AG10803 (cell line): ENCODE measurements at regions not wholly inside any gene's neighbourhood (a gene's known extent, or its start where the extent isn't known, plus 50 kb on each side); places are given as distances from the start of the nearest gene placed in this dataset.

ENCODE experiments used
- DNase-seq: peaks from one replicate; pipeline ENCODE4 v3.0.0; 2010; ENCODE audit warnings: low read depth
- H3K4me3 ChIP-seq: 2 replicates; pipeline ENCODE4 v1.5.1; 2011; ENCODE audit warnings: mild to moderate bottlenecking, low read length, control low read depth
- TF ChIP-seq, protein P1 (sequence below): conservative IDR thresholded peaks from 2 replicates; pipeline ENCODE4 v1.5.1; 2011; ENCODE audit warnings: mild to moderate bottlenecking, low read length, control low read depth, inconsistent platforms

DNA sequence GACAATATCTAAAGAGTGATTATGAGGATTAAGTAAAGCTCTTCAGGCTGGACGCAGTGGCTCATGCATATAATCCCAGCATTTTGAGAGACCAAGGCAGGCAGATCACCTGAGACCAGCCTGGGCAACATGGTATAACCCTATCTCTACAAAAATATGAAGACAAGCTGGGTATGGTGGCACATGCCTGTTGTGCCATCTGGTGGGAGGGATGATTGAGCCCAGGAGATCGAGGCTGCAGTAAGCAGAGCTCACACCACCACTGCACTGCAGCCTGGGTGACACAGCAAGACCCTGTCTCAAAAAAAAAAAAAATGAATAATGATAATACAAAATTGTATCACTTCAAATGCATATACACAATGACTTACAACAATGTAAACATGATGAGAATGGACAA lies 195.6 kb upstream of the AUTS2 start:
- no peak for DNase-seq
- H3K4me3 ChIP-seq, result no peak overlapping the region
- TF ChIP-seq, protein P1, sequence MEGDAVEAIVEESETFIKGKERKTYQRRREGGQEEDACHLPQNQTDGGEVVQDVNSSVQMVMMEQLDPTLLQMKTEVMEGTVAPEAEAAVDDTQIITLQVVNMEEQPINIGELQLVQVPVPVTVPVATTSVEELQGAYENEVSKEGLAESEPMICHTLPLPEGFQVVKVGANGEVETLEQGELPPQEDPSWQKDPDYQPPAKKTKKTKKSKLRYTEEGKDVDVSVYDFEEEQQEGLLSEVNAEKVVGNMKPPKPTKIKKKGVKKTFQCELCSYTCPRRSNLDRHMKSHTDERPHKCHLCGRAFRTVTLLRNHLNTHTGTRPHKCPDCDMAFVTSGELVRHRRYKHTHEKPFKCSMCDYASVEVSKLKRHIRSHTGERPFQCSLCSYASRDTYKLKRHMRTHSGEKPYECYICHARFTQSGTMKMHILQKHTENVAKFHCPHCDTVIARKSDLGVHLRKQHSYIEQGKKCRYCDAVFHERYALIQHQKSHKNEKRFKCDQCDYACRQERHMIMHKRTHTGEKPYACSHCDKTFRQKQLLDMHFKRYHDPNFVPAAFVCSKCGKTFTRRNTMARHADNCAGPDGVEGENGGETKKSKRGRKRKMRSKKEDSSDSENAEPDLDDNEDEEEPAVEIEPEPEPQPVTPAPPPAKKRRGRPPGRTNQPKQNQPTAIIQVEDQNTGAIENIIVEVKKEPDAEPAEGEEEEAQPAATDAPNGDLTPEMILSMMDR, result no peak

DNA sequence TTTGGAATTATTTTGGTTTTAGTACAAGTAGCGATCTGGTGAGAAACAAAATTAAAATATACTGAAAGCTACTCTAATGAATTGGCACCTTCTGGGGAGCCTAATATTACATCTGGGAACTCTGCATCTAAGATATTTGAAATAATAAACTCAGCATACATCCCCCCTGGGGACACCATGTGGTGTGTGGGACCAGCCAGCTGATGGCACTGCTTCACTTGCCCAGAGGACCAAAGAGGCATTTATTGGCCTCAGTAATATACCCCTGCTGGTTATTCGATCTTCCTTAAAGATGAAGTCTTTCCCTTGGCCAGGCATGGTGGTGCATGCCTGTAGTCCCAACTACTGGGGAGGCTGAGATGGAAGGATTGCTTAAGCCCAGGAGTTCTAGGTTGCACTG lies 195.1 kb upstream of the AUTS2 start:
- TF ChIP-seq, protein P1, result no peak; the same call in 1 of the 2 replicates
- no peak overlapping the region for H3K4me3 ChIP-seq
- DNase-seq, result no peak

DNA sequence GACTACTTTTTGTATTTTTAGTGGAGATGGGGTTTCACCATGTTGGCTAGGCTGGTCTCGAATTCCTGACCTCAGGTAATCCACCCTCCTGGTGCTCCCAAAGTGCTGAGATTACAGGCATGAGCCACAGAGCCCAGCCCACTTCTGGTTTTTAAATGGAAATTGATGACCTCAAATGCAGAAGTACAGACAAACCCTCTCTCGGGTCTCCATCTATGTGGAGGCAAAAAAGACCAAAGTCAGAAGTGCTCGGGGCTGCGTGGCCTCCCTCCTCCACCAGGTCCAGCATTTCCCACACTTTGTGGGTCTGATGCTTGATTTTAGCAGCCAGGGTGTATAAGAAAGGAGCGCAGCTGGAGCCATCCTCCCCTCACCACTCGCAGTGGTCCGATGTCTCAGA lies 187.3 kb upstream of the AUTS2 start:
- no peak for DNase-seq
- TF ChIP-seq, protein P1, result no peak
- no peak overlapping the region for H3K4me3 ChIP-seq

DNA sequence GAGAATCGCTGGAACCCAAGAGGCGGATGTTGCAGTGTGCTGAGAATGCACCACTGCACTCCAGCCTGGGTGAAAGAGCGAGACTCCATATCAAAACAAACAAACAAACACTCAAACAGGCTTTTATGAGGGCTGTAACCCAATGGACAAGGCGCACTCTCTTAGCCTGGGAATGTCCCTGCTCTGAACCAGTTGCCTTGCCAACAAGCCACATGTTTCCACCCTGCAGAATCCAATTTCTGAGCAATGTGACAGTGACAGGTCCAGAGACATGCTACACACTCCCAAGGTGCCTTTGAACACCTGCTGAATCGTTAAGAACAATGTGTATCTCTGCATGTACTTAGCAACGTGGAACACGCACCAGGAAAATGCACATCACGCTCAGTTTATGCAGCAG lies 186.8 kb upstream of the AUTS2 start:
- no peak for DNase-seq
- TF ChIP-seq, protein P1, result no peak
- H3K4me3 ChIP-seq, result no peak overlapping the region

DNA sequence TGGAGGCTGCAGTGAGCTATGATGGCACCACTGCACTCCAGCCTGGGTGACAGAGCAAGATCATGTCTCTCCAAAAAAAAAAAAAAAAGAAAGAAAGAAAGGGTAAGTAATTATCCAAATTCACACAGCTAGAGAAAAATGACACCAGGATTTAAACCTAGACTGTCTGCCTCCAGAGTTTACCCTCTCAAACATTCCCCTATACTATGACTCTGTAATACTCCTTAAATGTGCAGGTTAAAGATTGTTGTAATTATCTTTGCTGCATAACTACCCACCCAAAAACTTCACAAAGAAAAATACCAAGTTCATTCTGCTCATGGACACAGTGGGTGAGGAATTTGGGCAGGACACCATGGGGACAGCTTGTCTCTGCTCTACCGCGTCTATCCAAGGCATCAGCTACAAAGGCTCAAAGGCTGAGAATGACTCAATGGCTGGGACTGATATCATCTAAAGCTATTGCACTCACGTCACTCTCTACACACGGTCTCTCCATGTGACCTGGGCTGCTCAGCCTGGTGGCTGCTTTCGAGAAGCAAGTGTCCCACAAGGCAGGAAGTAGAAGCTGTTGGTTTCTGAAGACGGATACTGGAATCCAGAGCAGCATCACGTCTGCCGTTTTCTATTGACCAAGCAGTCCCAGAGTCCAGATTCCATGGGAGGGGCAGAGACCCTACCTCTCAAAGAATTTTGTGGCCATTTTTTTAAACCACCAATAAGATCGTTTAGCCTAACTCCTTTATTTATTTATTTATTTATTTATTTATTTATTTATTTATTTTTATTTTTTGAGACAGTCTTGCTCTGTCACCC lies 185.7 kb upstream of the AUTS2 start:
- 0 out of 2 replicates have a peak overlapping the region, but pooled peaks have one; percentile 8 for H3K4me3 ChIP-seq
- DNase-seq, result peak; percentile 80
- TF ChIP-seq, protein P1, result peak; percentile 19; the same call in 1 of the 2 replicates

DNA sequence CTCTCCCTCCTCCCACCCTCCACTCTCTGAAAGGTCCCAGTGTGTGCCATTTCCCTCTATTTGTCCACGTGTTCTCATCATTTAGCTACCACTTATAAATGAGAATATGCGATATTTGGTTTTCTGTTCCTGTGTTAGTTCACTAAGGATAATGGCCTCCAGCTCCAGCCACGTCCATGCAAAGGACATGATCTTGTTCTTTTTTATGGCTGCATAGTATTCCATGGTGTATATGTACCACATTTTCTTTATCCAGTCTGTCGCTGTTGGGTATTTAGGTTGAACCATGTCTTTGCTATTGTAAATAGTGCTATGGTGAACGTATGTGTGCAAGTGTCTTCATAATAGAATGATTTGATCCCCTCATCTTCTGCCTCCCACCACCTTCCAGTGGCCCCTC lies 183.7 kb upstream of the AUTS2 start:
- no peak overlapping the region for H3K4me3 ChIP-seq
- TF ChIP-seq, protein P1, result no peak
- no peak for DNase-seq

DNA sequence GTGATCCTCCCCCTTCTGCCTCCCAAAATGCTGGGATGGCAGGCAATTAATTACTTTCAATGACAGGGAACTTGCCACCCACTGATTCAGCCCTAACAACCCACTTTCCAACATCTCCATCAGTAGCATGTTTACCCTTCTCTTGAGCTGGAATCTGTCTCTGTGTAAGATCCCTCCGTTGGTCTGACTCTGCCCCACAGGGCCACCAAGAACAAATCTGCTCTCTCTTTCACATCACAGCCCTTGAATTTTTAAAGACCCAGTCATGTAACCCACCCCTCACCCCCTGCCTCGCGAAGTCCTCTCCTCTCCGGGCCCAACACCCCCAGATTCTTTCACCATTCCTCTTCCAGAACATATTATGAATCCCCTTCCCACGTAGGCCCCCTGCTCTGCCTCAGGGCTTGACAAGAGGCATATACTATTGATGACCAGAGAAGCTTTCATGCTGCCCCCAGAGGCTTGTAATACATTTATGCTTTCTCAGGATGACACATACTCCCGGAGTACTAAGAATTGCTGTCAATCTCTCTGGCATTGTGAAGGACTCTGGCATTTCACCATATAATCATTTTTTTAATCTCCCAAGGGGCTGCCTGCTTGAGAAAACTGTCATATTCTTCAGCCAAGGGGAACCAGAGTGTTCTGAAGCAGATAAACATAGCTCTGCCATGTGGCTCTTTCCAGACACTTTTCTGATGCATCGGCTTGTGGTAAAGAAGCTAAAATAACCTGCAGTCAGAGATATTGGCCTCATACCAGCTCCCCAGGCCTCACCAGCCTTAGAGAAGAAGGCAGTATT lies 179.2 kb upstream of the AUTS2 start:
- peak; percentile 27 for DNase-seq
- H3K4me3 ChIP-seq, result no peak overlapping the region
- TF ChIP-seq, protein P1, result no peak
